ENCODE measurements at regions not wholly inside any gene's neighbourhood (a gene's known extent, or its start where the extent isn't known, plus 50 kb on each side); places are given as distances from the start of the nearest gene placed in this dataset.

DNA sequence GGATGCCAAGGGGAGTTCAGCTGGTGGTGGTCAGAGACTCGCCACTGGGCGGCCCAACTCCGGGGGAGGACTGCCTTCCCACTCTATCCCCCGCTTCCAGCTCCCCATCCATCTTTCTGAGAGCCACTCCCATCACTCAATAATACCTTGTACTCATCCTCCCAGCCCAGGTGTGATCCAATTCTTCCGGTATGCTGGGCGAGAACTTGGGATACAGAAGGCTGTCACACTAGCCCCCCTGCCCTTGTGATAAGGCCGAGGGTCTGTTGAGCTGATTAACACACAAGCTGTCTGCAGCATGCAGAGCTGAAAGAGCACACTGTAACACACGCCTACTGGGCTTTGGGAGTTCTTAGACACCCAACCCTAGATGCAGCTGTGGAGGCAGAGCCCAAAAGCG, 460.4 kb upstream of the EEF2KMT start:
- DNase-seq (ENCODE audit: low read depth, low spot score) (no peak), FAIRE-seq (no peak)
- no peak overlapping the region for H3K9ac ChIP-seq (replicated peaks; ENCODE audit: extremely low read depth, insufficient read depth, low read length)
- H3K4me1 ChIP-seq (ENCODE audit: control insufficient read depth, extremely low read depth, insufficient read depth, low read length): no peaks in the 10 kb centered on the region
- H2AFZ ChIP-seq (ENCODE audit: low read depth, low read length): no peak overlapping the region
- no peak for TF ChIP-seq POLR2AphosphoS5 (IDR thresholded peaks at IDR 0.05; ENCODE audit: insufficient read depth, low read depth, low read length)
- TF ChIP-seq JUN (IDR thresholded peaks at IDR 0.05; ENCODE audit: borderline replicate concordance, insufficient read depth, insufficient read length, low read depth): no peak
- TF ChIP-seq EZH2 (IDR thresholded peaks at IDR 0.05; ENCODE audit: borderline replicate concordance, low read depth, low read length, severe bottlenecking): no peak
- no peak for TF ChIP-seq GATA2 (IDR thresholded peaks at IDR 0.05; ENCODE audit: insufficient read depth, insufficient read length, low read depth, low read length)
- no peak for TF ChIP-seq POLR2A (IDR thresholded peaks at IDR 0.05; ENCODE audit: low read depth, low read length)
- no peak for TF ChIP-seq MYC (IDR thresholded peaks at IDR 0.05; ENCODE audit: low read depth, low read length)
- TF ChIP-seq, protein P1, sequence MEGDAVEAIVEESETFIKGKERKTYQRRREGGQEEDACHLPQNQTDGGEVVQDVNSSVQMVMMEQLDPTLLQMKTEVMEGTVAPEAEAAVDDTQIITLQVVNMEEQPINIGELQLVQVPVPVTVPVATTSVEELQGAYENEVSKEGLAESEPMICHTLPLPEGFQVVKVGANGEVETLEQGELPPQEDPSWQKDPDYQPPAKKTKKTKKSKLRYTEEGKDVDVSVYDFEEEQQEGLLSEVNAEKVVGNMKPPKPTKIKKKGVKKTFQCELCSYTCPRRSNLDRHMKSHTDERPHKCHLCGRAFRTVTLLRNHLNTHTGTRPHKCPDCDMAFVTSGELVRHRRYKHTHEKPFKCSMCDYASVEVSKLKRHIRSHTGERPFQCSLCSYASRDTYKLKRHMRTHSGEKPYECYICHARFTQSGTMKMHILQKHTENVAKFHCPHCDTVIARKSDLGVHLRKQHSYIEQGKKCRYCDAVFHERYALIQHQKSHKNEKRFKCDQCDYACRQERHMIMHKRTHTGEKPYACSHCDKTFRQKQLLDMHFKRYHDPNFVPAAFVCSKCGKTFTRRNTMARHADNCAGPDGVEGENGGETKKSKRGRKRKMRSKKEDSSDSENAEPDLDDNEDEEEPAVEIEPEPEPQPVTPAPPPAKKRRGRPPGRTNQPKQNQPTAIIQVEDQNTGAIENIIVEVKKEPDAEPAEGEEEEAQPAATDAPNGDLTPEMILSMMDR (IDR thresholded peaks at IDR 0.05; ENCODE audit: extremely low read depth in 1 of 2, insufficient read depth in 1 of 2, low read depth in 1 of 2, low read length in 2 of 2): no peak
- no peaks in the 10 kb centered on the region for H3K79me2 ChIP-seq (ENCODE audit: control insufficient read depth, insufficient read depth, low read length)
- H3K27ac ChIP-seq (ENCODE audit: insufficient read depth, low read depth, low read length): no peak overlapping the region
- intact Hi-C loops (cut with micrococcal nuclease) (no loop called here), dilution Hi-C loops (cut with MboI; ENCODE audit: extremely low pct_ligation_motif_present, low sequenced_read_pairs) (no loop called here)
- no peaks in the 10 kb centered on the region for H3K36me3 ChIP-seq (ENCODE audit: control insufficient read depth in 2 of 2, extremely low read depth in 1 of 2, insufficient read depth in 2 of 2, low read length in 2 of 2)
- no peak overlapping the region for H3K4me3 ChIP-seq (replicated peaks in 1 of 3; ENCODE audit: insufficient read depth in 1 of 3, low read depth in 1 of 3, low read length in 3 of 3)
- H4K20me1 ChIP-seq (replicated peaks; ENCODE audit: control insufficient read depth, extremely low read depth, insufficient read depth, low read length): no peaks in the 10 kb centered on the region
- BruUV-seq (replicated peaks): no TSS peak
- ChIA-PET POLR2A (no interaction called here), CTCF (no interaction called here)
- no peak overlapping the region for H3K4me2 ChIP-seq (ENCODE audit: insufficient read depth, low read length)
- no peaks in the 10 kb centered on the region for H3K9me1 ChIP-seq (replicated peaks; ENCODE audit: control insufficient read depth, extremely low read depth, insufficient read depth, low read length)
- no peaks in the 10 kb centered on the region for H3K27me3 ChIP-seq (ENCODE audit: control insufficient read depth in 2 of 2, insufficient read depth in 2 of 2, low read length in 2 of 2)
- H3K9me3 ChIP-seq (replicated peaks; ENCODE audit: control insufficient read depth, insufficient read depth, low read length): peaks cover 2% of the 10 kb centered on the region

DNA sequence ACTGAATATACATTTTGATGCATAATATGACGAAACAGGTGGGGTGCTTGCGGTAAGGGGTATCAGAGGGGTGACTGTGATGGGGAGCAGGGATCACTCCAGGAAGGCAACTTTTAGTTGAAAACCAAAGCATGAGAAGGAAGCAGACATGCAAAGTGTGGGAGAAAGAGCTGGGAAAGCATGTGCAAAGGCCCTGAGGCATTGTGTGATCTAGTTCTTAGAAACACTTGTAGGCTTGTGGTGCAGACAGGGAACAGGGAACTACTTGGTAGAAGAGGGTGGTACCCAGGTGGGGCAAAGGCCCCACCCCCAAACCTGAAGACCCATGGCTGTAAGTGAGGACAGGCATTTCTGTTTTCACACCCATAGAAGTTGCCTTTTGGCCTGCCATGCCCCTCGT, 459.9 kb upstream of the EEF2KMT start:
- POLR2A ChIA-PET: no interaction called here
- FAIRE-seq: no peak

More for the DNA sequence above, 459.9 kb upstream of the EEF2KMT start:
- no peak overlapping the region for H3K27ac ChIP-seq (ENCODE audit: insufficient read depth, low read depth, low read length)
- no peak overlapping the region for H3K4me2 ChIP-seq (ENCODE audit: insufficient read depth, low read length)
- TF ChIP-seq MYC (IDR thresholded peaks at IDR 0.05; ENCODE audit: low read depth, low read length) (no peak), POLR2A (IDR thresholded peaks at IDR 0.05; ENCODE audit: low read depth, low read length) (no peak), FOS (IDR thresholded peaks at IDR 0.05; ENCODE audit: borderline replicate concordance, insufficient read depth, low read length) (no peak), GATA2 (IDR thresholded peaks at IDR 0.05; ENCODE audit: insufficient read depth, insufficient read length, low read depth, low read length) (no peak), POLR2AphosphoS5 (IDR thresholded peaks at IDR 0.05; ENCODE audit: insufficient read depth, low read depth, low read length) (no peak), EZH2 (IDR thresholded peaks at IDR 0.05; ENCODE audit: borderline replicate concordance, low read depth, low read length, severe bottlenecking) (no peak), JUN (IDR thresholded peaks at IDR 0.05; ENCODE audit: borderline replicate concordance, insufficient read depth, insufficient read length, low read depth) (no peak)
- TF ChIP-seq, protein P1 (IDR thresholded peaks at IDR 0.05; ENCODE audit: extremely low read depth in 1 of 2, insufficient read depth in 1 of 2, low read depth in 1 of 2, low read length in 2 of 2): no peak
- TF ChIP-seq, protein P2, sequence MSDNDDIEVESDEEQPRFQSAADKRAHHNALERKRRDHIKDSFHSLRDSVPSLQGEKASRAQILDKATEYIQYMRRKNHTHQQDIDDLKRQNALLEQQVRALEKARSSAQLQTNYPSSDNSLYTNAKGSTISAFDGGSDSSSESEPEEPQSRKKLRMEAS (IDR thresholded peaks at IDR 0.05; ENCODE audit: insufficient read depth, insufficient read length): no peak
- no peak for DNase-seq (ENCODE audit: low read depth, low spot score)
- H3K4me1 ChIP-seq (ENCODE audit: control insufficient read depth, extremely low read depth, insufficient read depth, low read length): no peaks in the 10 kb centered on the region
- CTCF ChIA-PET: no interaction called here
- H4K20me1 ChIP-seq (replicated peaks; ENCODE audit: control insufficient read depth, extremely low read depth, insufficient read depth, low read length): no peaks in the 10 kb centered on the region
- no peaks in the 10 kb centered on the region for H3K9me1 ChIP-seq (replicated peaks; ENCODE audit: control insufficient read depth, extremely low read depth, insufficient read depth, low read length)
- no peaks in the 10 kb centered on the region for H3K79me2 ChIP-seq (ENCODE audit: control insufficient read depth, insufficient read depth, low read length)
- H3K9me3 ChIP-seq (replicated peaks; ENCODE audit: control insufficient read depth, insufficient read depth, low read length): peaks cover 2% of the 10 kb centered on the region
- no peak overlapping the region for H2AFZ ChIP-seq (ENCODE audit: low read depth, low read length)
- no peaks in the 10 kb centered on the region for H3K36me3 ChIP-seq (ENCODE audit: control insufficient read depth in 2 of 2, extremely low read depth in 1 of 2, insufficient read depth in 2 of 2, low read length in 2 of 2)
- intact Hi-C loops (cut with micrococcal nuclease): no loop called here
- H3K9ac ChIP-seq (replicated peaks; ENCODE audit: extremely low read depth, insufficient read depth, low read length): no peak overlapping the region
- H3K4me3 ChIP-seq (replicated peaks in 1 of 3; ENCODE audit: insufficient read depth in 1 of 3, low read depth in 1 of 3, low read length in 3 of 3): no peak overlapping the region
- dilution Hi-C loops (cut with MboI; ENCODE audit: extremely low pct_ligation_motif_present, low sequenced_read_pairs): no loop called here
- BruUV-seq (replicated peaks): no TSS peak
- H3K27me3 ChIP-seq (ENCODE audit: control insufficient read depth in 2 of 2, insufficient read depth in 2 of 2, low read length in 2 of 2): no peaks in the 10 kb centered on the region
